ENCODE measurements at regions not wholly inside any gene's neighbourhood (a gene's known extent, or its start where the extent isn't known, plus 50 kb on each side); places are given as distances from the start of the nearest gene placed in this dataset.

- peak; percentile 0 for DNase-seq
- no CpG with 5 or more reads among the region's 3 CpGs for WGBS (ENCODE audit: insufficient coverage)
- no peaks in the 10 kb centered on the region for H3K9me3 ChIP-seq (replicated peaks; ENCODE audit: control insufficient read depth, low read depth, low read length)
- no peaks in the 10 kb centered on the region for H3K4me1 ChIP-seq (ENCODE audit: control insufficient read depth, insufficient read depth, low read length)
- no peaks in the 10 kb centered on the region for H3K27me3 ChIP-seq (ENCODE audit: control insufficient read depth, insufficient read depth, low read length)
- H3K36me3 ChIP-seq (ENCODE audit: control insufficient read depth, insufficient read depth, low read length), result no peaks in the 10 kb centered on the region
- no peak overlapping the region for H3K4me3 ChIP-seq (ENCODE audit: low read length)
- no peak overlapping the region for H3K27ac ChIP-seq (ENCODE audit: low read length)
Observed at GRCh38 chr4:166460769-166461550, 587.9 kb downstream of the TLL1 start.

GRCh38 chr4:166481055-166481454 is 608.0 kb downstream of the TLL1 start:
- Histone ChIP-seq H3K36me3 (ENCODE audit: control insufficient read depth, insufficient read depth, low read length) (no peaks in the 10 kb centered on the region), H3K9me3 (replicated peaks; ENCODE audit: control insufficient read depth, low read depth, low read length) (no peaks in the 10 kb centered on the region), H3K27ac (ENCODE audit: low read length) (no peak overlapping the region), H3K27me3 (ENCODE audit: control insufficient read depth, insufficient read depth, low read length) (no peaks in the 10 kb centered on the region), H3K4me1 (ENCODE audit: control insufficient read depth, insufficient read depth, low read length) (no peaks in the 10 kb centered on the region), H3K4me3 (ENCODE audit: low read length) (no peak overlapping the region)
- no peak for DNase-seq
- WGBS (ENCODE audit: insufficient coverage), result no CpG with 5 or more reads among the region's 2 CpGs

GRCh38 chr4:166481739-166482138 is 608.7 kb downstream of the TLL1 start:
- Histone ChIP-seq H3K9me3 (replicated peaks; ENCODE audit: control insufficient read depth, low read depth, low read length) (no peaks in the 10 kb centered on the region), H3K27me3 (ENCODE audit: control insufficient read depth, insufficient read depth, low read length) (no peaks in the 10 kb centered on the region), H3K4me1 (ENCODE audit: control insufficient read depth, insufficient read depth, low read length) (no peaks in the 10 kb centered on the region), H3K4me3 (ENCODE audit: low read length) (no peak overlapping the region), H3K27ac (ENCODE audit: low read length) (no peak overlapping the region), H3K36me3 (ENCODE audit: control insufficient read depth, insufficient read depth, low read length) (no peaks in the 10 kb centered on the region)
- no peak for DNase-seq

GRCh38 chr4:166482758-166483157 is 609.7 kb downstream of the TLL1 start:
- WGBS (ENCODE audit: insufficient coverage), result no CpG with 5 or more reads among the region's 1 CpG
- DNase-seq, result no peak
- no peak overlapping the region for H3K4me3 ChIP-seq (ENCODE audit: low read length)
- no peaks in the 10 kb centered on the region for H3K4me1 ChIP-seq (ENCODE audit: control insufficient read depth, insufficient read depth, low read length)
- H3K9me3 ChIP-seq (replicated peaks; ENCODE audit: control insufficient read depth, low read depth, low read length), result no peaks in the 10 kb centered on the region
- no peak overlapping the region for H3K27ac ChIP-seq (ENCODE audit: low read length)
- H3K27me3 ChIP-seq (ENCODE audit: control insufficient read depth, insufficient read depth, low read length), result no peaks in the 10 kb centered on the region
- H3K36me3 ChIP-seq (ENCODE audit: control insufficient read depth, insufficient read depth, low read length), result no peaks in the 10 kb centered on the region

- no peak for DNase-seq
- Histone ChIP-seq H3K36me3 (ENCODE audit: control insufficient read depth, insufficient read depth, low read length) (no peaks in the 10 kb centered on the region), H3K27me3 (ENCODE audit: control insufficient read depth, insufficient read depth, low read length) (no peaks in the 10 kb centered on the region), H3K9me3 (replicated peaks; ENCODE audit: control insufficient read depth, low read depth, low read length) (no peaks in the 10 kb centered on the region), H3K27ac (ENCODE audit: low read length) (no peak overlapping the region), H3K4me3 (ENCODE audit: low read length) (no peak overlapping the region), H3K4me1 (ENCODE audit: control insufficient read depth, insufficient read depth, low read length) (no peaks in the 10 kb centered on the region)
- WGBS (ENCODE audit: insufficient coverage), result no CpG with 5 or more reads among the region's 1 CpG
Observed at GRCh38 chr4:166491635-166492034, 618.6 kb downstream of the TLL1 start.

- no CpG with 5 or more reads among the region's 2 CpGs for WGBS (ENCODE audit: insufficient coverage)
Observed at GRCh38 chr4:166493924-166494345, 620.9 kb downstream of the TLL1 start.

GRCh38 chr4:166498546-166498945 is 625.5 kb downstream of the TLL1 start:
- H3K4me1 ChIP-seq (ENCODE audit: control insufficient read depth, insufficient read depth, low read length), result no peaks in the 10 kb centered on the region
- peak; percentile 89 for DNase-seq
- no peaks in the 10 kb centered on the region for H3K9me3 ChIP-seq (replicated peaks; ENCODE audit: control insufficient read depth, low read depth, low read length)
- no CpG with 5 or more reads among the region's 3 CpGs for WGBS (ENCODE audit: insufficient coverage)
- H3K27ac ChIP-seq (ENCODE audit: low read length), result no peak overlapping the region
- no peaks in the 10 kb centered on the region for H3K27me3 ChIP-seq (ENCODE audit: control insufficient read depth, insufficient read depth, low read length)
- H3K4me3 ChIP-seq (ENCODE audit: low read length), result no peak overlapping the region
- no peaks in the 10 kb centered on the region for H3K36me3 ChIP-seq (ENCODE audit: control insufficient read depth, insufficient read depth, low read length)

More at GRCh38 chr4:166493924-166494345, 620.9 kb downstream of the TLL1 start:
- Histone ChIP-seq H3K27me3 (ENCODE audit: control insufficient read depth, insufficient read depth, low read length) (no peaks in the 10 kb centered on the region), H3K36me3 (ENCODE audit: control insufficient read depth, insufficient read depth, low read length) (no peaks in the 10 kb centered on the region), H3K4me1 (ENCODE audit: control insufficient read depth, insufficient read depth, low read length) (no peaks in the 10 kb centered on the region), H3K9me3 (replicated peaks; ENCODE audit: control insufficient read depth, low read depth, low read length) (no peaks in the 10 kb centered on the region), H3K27ac (ENCODE audit: low read length) (no peak overlapping the region), H3K4me3 (ENCODE audit: low read length) (no peak overlapping the region)
- no peak for DNase-seq

- DNase-seq, result peak; percentile 1
- Histone ChIP-seq H3K4me1 (ENCODE audit: control insufficient read depth, insufficient read depth, low read length) (no peaks in the 10 kb centered on the region), H3K27ac (ENCODE audit: low read length) (no peak overlapping the region), H3K4me3 (ENCODE audit: low read length) (no peak overlapping the region), H3K36me3 (ENCODE audit: control insufficient read depth, insufficient read depth, low read length) (no peaks in the 10 kb centered on the region), H3K9me3 (replicated peaks; ENCODE audit: control insufficient read depth, low read depth, low read length) (no peaks in the 10 kb centered on the region), H3K27me3 (ENCODE audit: control insufficient read depth, insufficient read depth, low read length) (no peaks in the 10 kb centered on the region)
- WGBS (ENCODE audit: insufficient coverage), result 55% methylated on average over 4 of the region's 4 CpGs
Observed at GRCh38 chr4:166499820-166500219, 626.8 kb downstream of the TLL1 start.

GRCh38 chr4:166501941-166502382 is 628.9 kb downstream of the TLL1 start:
- Histone ChIP-seq H3K4me1 (ENCODE audit: control insufficient read depth, insufficient read depth, low read length) (no peaks in the 10 kb centered on the region), H3K27me3 (ENCODE audit: control insufficient read depth, insufficient read depth, low read length) (no peaks in the 10 kb centered on the region), H3K36me3 (ENCODE audit: control insufficient read depth, insufficient read depth, low read length) (no peaks in the 10 kb centered on the region), H3K27ac (ENCODE audit: low read length) (no peak overlapping the region), H3K4me3 (ENCODE audit: low read length) (no peak overlapping the region), H3K9me3 (replicated peaks; ENCODE audit: control insufficient read depth, low read depth, low read length) (no peaks in the 10 kb centered on the region)
- WGBS (ENCODE audit: insufficient coverage), result 38% methylated on average over 10 of the region's 13 CpGs
- DNase-seq, result peak; percentile 6

- 90% methylated on average over 8 of the region's 9 CpGs for WGBS (ENCODE audit: insufficient coverage)
- no peak for DNase-seq
- no peak overlapping the region for H3K27ac ChIP-seq (ENCODE audit: low read length)
Observed at GRCh38 chr4:166502660-166503059, 629.6 kb downstream of the TLL1 start.

GRCh38 chr4:166506051-166506450 is 633.0 kb downstream of the TLL1 start:
- no peaks in the 10 kb centered on the region for H3K4me1 ChIP-seq (ENCODE audit: control insufficient read depth, insufficient read depth, low read length)
- H3K27me3 ChIP-seq (ENCODE audit: control insufficient read depth, insufficient read depth, low read length), result no peaks in the 10 kb centered on the region
- H3K36me3 ChIP-seq (ENCODE audit: control insufficient read depth, insufficient read depth, low read length), result no peaks in the 10 kb centered on the region
- no peak overlapping the region for H3K27ac ChIP-seq (ENCODE audit: low read length)
- no peaks in the 10 kb centered on the region for H3K9me3 ChIP-seq (replicated peaks; ENCODE audit: control insufficient read depth, low read depth, low read length)
- WGBS (ENCODE audit: insufficient coverage), result 67% methylated on average over 2 of the region's 3 CpGs
- no peak overlapping the region for H3K4me3 ChIP-seq (ENCODE audit: low read length)
- no peak for DNase-seq

More at GRCh38 chr4:166502660-166503059, 629.6 kb downstream of the TLL1 start:
- Histone ChIP-seq H3K27me3 (ENCODE audit: control insufficient read depth, insufficient read depth, low read length) (no peaks in the 10 kb centered on the region), H3K36me3 (ENCODE audit: control insufficient read depth, insufficient read depth, low read length) (no peaks in the 10 kb centered on the region), H3K9me3 (replicated peaks; ENCODE audit: control insufficient read depth, low read depth, low read length) (no peaks in the 10 kb centered on the region), H3K4me3 (ENCODE audit: low read length) (no peak overlapping the region), H3K4me1 (ENCODE audit: control insufficient read depth, insufficient read depth, low read length) (no peaks in the 10 kb centered on the region)

Data from muscle of leg (tissue), 3 donors.